ENCODE measurements at regions not wholly inside any gene's neighbourhood (a gene's known extent, or its start where the extent isn't known, plus 50 kb on each side); places are given as distances from the start of the nearest gene placed in this dataset.
A peak's percentile ranks its signal among the peaks of the same experiment; 100 is the strongest.
"Not testable (repeated sequence)": the region's sequence is repeated elsewhere in the genome, so short reads cannot be mapped to it uniquely, and the experiment has no call there.

- no peak for DNase-seq
- in situ Hi-C loops (cut with MboI; ENCODE audit: low pct_unique_long_range_greater_than_20kb, low sequenced_read_pairs): no loop called here
Measured at GRCh38 chr3:94311651-94312050, 248.8 kb downstream of the NSUN3 start.

GRCh38 chr3:94314218-94314883 is 251.5 kb downstream of the NSUN3 start:
- DNase-seq: no peak
- in situ Hi-C loops (cut with MboI; ENCODE audit: low pct_unique_long_range_greater_than_20kb, low sequenced_read_pairs): no loop called here

GRCh38 chr3:94317017-94317416 is 254.2 kb downstream of the NSUN3 start:
- in situ Hi-C loops (cut with MboI; ENCODE audit: low pct_unique_long_range_greater_than_20kb, low sequenced_read_pairs): no loop called here
- DNase-seq: no peak

GRCh38 chr3:94323596-94323995 is 260.7 kb downstream of the NSUN3 start:
- in situ Hi-C loops (cut with MboI; ENCODE audit: low pct_unique_long_range_greater_than_20kb, low sequenced_read_pairs): no loop called here
- no peak for DNase-seq

- in situ Hi-C loops (cut with MboI; ENCODE audit: low pct_unique_long_range_greater_than_20kb, low sequenced_read_pairs): no loop called here
- DNase-seq: no peak
Measured at GRCh38 chr3:94331831-94332230, 269.0 kb downstream of the NSUN3 start.

- in situ Hi-C loops (cut with MboI; ENCODE audit: low pct_unique_long_range_greater_than_20kb, low sequenced_read_pairs): no loop called here
- peak; percentile 18 for DNase-seq
Measured at GRCh38 chr3:94336046-94336753, 273.3 kb downstream of the NSUN3 start.

GRCh38 chr3:94345101-94345500 is 282.2 kb downstream of the NSUN3 start:
- no peak for DNase-seq
- in situ Hi-C loops (cut with MboI; ENCODE audit: low pct_unique_long_range_greater_than_20kb, low sequenced_read_pairs): no loop called here

- no peak for DNase-seq
- in situ Hi-C loops (cut with MboI; ENCODE audit: low pct_unique_long_range_greater_than_20kb, low sequenced_read_pairs): no loop called here
Measured at GRCh38 chr3:94349310-94349878, 286.5 kb downstream of the NSUN3 start.

- DNase-seq: no peak
- in situ Hi-C loops (cut with MboI; ENCODE audit: low pct_unique_long_range_greater_than_20kb, low sequenced_read_pairs): no loop called here
Measured at GRCh38 chr3:94356581-94356980, 293.7 kb downstream of the NSUN3 start.

GRCh38 chr3:94359996-94360395 is 297.1 kb downstream of the NSUN3 start:
- no peak for DNase-seq
- in situ Hi-C loops (cut with MboI; ENCODE audit: low pct_unique_long_range_greater_than_20kb, low sequenced_read_pairs): no loop called here

- in situ Hi-C loops (cut with MboI; ENCODE audit: low pct_unique_long_range_greater_than_20kb, low sequenced_read_pairs): no loop called here
Measured at GRCh38 chr3:94360987-94361386, 298.1 kb downstream of the NSUN3 start.

GRCh38 chr3:94362393-94362792 is 299.5 kb downstream of the NSUN3 start:
- no peak for DNase-seq
- in situ Hi-C loops (cut with MboI; ENCODE audit: low pct_unique_long_range_greater_than_20kb, low sequenced_read_pairs): no loop called here

More at GRCh38 chr3:94360987-94361386, 298.1 kb downstream of the NSUN3 start:
- no peak for DNase-seq

GRCh38 chr3:94365006-94365405 is 302.1 kb downstream of the NSUN3 start:
- in situ Hi-C loops (cut with MboI; ENCODE audit: low pct_unique_long_range_greater_than_20kb, low sequenced_read_pairs): no loop called here
- no peak for DNase-seq

- in situ Hi-C loops (cut with MboI; ENCODE audit: low pct_unique_long_range_greater_than_20kb, low sequenced_read_pairs): no loop called here
- no peak for DNase-seq
Measured at GRCh38 chr3:94372026-94372425, 309.2 kb downstream of the NSUN3 start.

GRCh38 chr3:94373456-94373855 is 310.6 kb downstream of the NSUN3 start:
- in situ Hi-C loops (cut with MboI; ENCODE audit: low pct_unique_long_range_greater_than_20kb, low sequenced_read_pairs): no loop called here
- no peak for DNase-seq

- no peak for DNase-seq
- in situ Hi-C loops (cut with MboI; ENCODE audit: low pct_unique_long_range_greater_than_20kb, low sequenced_read_pairs): no loop called here
Measured at GRCh38 chr3:94374439-94375161, 311.7 kb downstream of the NSUN3 start.

GRCh38 chr3:94377123-94377696 is 314.3 kb downstream of the NSUN3 start:
- DNase-seq; in situ Hi-C loops (cut with MboI; ENCODE audit: low pct_unique_long_range_greater_than_20kb, low sequenced_read_pairs): not testable (repeated sequence)

- in situ Hi-C loops (cut with MboI; ENCODE audit: low pct_unique_long_range_greater_than_20kb, low sequenced_read_pairs); DNase-seq: not testable (repeated sequence)
Measured at GRCh38 chr3:94377863-94378262, 315.0 kb downstream of the NSUN3 start.

GRCh38 chr3:94378322-94378721 is 315.5 kb downstream of the NSUN3 start:
- in situ Hi-C loops (cut with MboI; ENCODE audit: low pct_unique_long_range_greater_than_20kb, low sequenced_read_pairs): no loop called here
- no peak for DNase-seq

- in situ Hi-C loops (cut with MboI; ENCODE audit: low pct_unique_long_range_greater_than_20kb, low sequenced_read_pairs): no loop called here
- DNase-seq: no peak
Measured at GRCh38 chr3:94379264-94379663, 316.4 kb downstream of the NSUN3 start.
